ENCODE measurements at regions not wholly inside any gene's neighbourhood (a gene's known extent, or its start where the extent isn't known, plus 50 kb on each side); places are given as distances from the start of the nearest gene placed in this dataset.

DNA sequence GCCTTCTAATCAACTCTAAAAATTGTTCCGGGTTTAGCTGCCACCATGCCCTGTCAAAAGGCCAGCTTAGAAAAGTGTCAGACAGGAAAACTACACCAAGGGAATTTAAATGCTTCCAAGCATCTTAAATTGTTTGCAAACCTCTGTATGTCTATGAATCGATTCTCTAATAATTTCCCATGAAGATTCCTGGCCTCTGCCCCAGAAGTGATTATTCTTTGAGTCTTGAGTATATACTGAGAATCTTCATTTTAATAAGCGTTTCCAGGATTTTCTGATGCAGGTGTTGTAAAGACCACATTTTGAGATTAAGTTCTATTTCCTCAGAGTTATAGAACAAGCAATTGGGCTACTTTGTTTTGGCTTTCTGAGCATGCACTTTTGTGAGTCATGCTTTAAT lies 471.8 kb upstream of the JAG1 start:
- Histone ChIP-seq H3K27ac (ENCODE audit: insufficient read depth in 1 of 2, low read depth in 1 of 2, low read length in 2 of 2, poor library complexity in 1 of 2, severe bottlenecking in 2 of 2) (no peak overlapping the region), H3K9me3 (ENCODE audit: control extremely low read depth in 1 of 5, control insufficient read depth in 4 of 5, insufficient read depth in 2 of 5, low read depth in 1 of 5, low read length in 4 of 5) (no peaks in the 10 kb centered on the region), H3K4me3 (ENCODE audit: control insufficient read depth in 1 of 7, extremely low read depth in 1 of 7, insufficient read depth in 4 of 7, low read depth in 2 of 7, low read length in 6 of 7) (no peak overlapping the region), H3K27me3 (replicated peaks in 2 of 5; ENCODE audit: control insufficient read depth in 4 of 5, insufficient read depth in 5 of 5, low read length in 4 of 5) (no peaks in the 10 kb centered on the region), H3K36me3 (ENCODE audit: control insufficient read depth in 4 of 4, insufficient read depth in 4 of 4, low read length in 3 of 4) (no peaks in the 10 kb centered on the region), H3K4me1 (ENCODE audit: control extremely low read depth in 1 of 4, control insufficient read depth in 4 of 4, insufficient read depth in 4 of 4, low read length in 3 of 4) (no peaks in the 10 kb centered on the region)
- 100% methylated on average over 2 of the region's 3 CpGs for WGBS (ENCODE audit: insufficient coverage)
- ChIA-PET CTCF (no interaction called here), POLR2A (no interaction called here)
- no peak for DNase-seq

DNA sequence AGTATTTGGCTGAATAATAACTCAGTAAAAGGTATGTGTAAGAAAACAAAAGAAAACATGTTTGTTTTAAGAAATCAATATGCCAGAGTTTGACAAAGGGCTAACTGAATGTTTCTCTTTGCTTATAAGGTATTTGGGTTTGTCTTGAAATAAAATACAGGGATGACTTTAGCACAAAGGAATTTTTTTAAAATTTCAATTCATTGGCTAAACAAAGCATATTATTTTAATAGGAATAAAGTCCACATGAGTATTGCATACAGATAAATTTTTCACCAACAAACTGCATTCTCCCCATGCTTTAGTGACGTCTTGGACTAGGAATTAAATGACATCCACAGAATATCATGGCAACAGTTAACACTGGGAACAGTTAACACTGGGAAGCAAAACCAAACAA lies 480.0 kb upstream of the JAG1 start:
- Histone ChIP-seq H3K4me1 (ENCODE audit: control extremely low read depth in 1 of 4, control insufficient read depth in 4 of 4, insufficient read depth in 4 of 4, low read length in 3 of 4) (no peaks in the 10 kb centered on the region), H3K27ac (ENCODE audit: insufficient read depth in 1 of 2, low read depth in 1 of 2, low read length in 2 of 2, poor library complexity in 1 of 2, severe bottlenecking in 2 of 2) (no peak overlapping the region), H3K36me3 (ENCODE audit: control insufficient read depth in 4 of 4, insufficient read depth in 4 of 4, low read length in 3 of 4) (no peaks in the 10 kb centered on the region), H3K27me3 (replicated peaks in 2 of 5; ENCODE audit: control insufficient read depth in 4 of 5, insufficient read depth in 5 of 5, low read length in 4 of 5) (no peaks in the 10 kb centered on the region), H3K9me3 (ENCODE audit: control extremely low read depth in 1 of 5, control insufficient read depth in 4 of 5, insufficient read depth in 2 of 5, low read depth in 1 of 5, low read length in 4 of 5) (peaks cover 0 to 4% (median 0%) of the 10 kb centered on the region in 5 experiments), H3K4me3 (ENCODE audit: control insufficient read depth in 1 of 7, extremely low read depth in 1 of 7, insufficient read depth in 4 of 7, low read depth in 2 of 7, low read length in 6 of 7) (no peak overlapping the region)
- DNase-seq = no peak
- WGBS (ENCODE audit: insufficient coverage) = no CpG with 5 or more reads among the region's 1 CpG
- ChIA-PET CTCF (no interaction called here), POLR2A (no interaction called here)

DNA sequence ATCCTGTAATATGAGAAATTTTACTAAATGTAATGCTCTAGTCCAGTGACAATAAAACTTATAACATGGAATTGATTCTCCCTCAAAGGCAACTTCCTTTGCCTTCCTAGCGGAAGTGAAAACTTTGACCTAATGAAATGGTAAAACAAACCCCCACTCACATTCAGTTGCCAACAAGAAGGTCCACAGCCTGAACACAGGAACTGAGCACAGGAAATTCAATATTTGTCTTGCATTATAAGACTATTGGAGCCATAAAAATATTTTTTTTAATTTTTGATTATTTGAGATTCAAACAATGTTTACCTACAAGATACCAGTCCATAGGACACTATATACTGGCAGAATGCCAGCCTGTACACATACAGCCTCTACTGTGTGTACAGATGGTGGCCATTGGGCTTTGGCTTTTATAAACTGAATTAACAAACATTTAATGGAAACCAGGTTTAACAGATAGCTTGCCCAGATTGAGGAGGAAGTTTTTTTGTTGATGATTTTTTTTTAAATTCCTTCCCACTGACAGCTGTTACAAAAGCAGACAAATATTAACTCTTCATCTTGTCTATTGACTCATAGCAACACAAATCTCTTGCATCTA lies 481.5 kb upstream of the JAG1 start:
- Histone ChIP-seq H3K27me3 (replicated peaks in 2 of 5; ENCODE audit: control insufficient read depth in 4 of 5, insufficient read depth in 5 of 5, low read length in 4 of 5) (no peaks in the 10 kb centered on the region), H3K27ac (ENCODE audit: insufficient read depth in 1 of 2, low read depth in 1 of 2, low read length in 2 of 2, poor library complexity in 1 of 2, severe bottlenecking in 2 of 2) (no peak overlapping the region), H3K36me3 (ENCODE audit: control insufficient read depth in 4 of 4, insufficient read depth in 4 of 4, low read length in 3 of 4) (no peaks in the 10 kb centered on the region), H3K4me1 (ENCODE audit: control extremely low read depth in 1 of 4, control insufficient read depth in 4 of 4, insufficient read depth in 4 of 4, low read length in 3 of 4) (peaks cover 0 to 4% (median 2%) of the 10 kb centered on the region in 4 experiments), H3K9me3 (ENCODE audit: control extremely low read depth in 1 of 5, control insufficient read depth in 4 of 5, insufficient read depth in 2 of 5, low read depth in 1 of 5, low read length in 4 of 5) (peaks cover 0 to 4% (median 0%) of the 10 kb centered on the region in 5 experiments), H3K4me3 (ENCODE audit: control insufficient read depth in 1 of 7, extremely low read depth in 1 of 7, insufficient read depth in 4 of 7, low read depth in 2 of 7, low read length in 6 of 7) (no peak overlapping the region)
- DNase-seq = no peak
- CTCF ChIA-PET = no interaction called here
- POLR2A ChIA-PET = no interaction called here
- no CpG with 5 or more reads among the region's 1 CpG for WGBS (ENCODE audit: insufficient coverage)

DNA sequence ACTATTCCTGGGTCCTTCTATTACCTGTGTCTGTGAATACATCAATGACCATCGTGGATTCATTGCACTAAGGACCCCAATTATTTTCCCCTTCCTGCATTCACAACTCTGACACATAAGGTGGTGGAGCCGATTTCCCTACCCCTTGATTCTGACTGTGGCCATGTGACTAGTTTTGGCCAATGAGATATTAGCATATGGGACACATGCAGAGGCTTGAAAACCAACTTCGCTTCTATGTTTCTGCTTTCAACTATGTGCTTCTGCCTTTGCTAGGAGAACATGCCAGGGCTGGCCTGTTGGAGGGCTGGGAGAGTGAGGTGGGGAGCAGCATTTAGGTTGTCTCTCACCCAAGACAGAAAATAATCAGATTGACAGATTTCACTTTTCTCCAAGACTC lies 483.1 kb upstream of the JAG1 start:
- Histone ChIP-seq H3K9me3 (ENCODE audit: control extremely low read depth in 1 of 5, control insufficient read depth in 4 of 5, insufficient read depth in 2 of 5, low read depth in 1 of 5, low read length in 4 of 5) (peaks cover 0 to 4% (median 0%) of the 10 kb centered on the region in 5 experiments), H3K27ac (ENCODE audit: insufficient read depth in 1 of 2, low read depth in 1 of 2, low read length in 2 of 2, poor library complexity in 1 of 2, severe bottlenecking in 2 of 2) (no peak overlapping the region)

DNA sequence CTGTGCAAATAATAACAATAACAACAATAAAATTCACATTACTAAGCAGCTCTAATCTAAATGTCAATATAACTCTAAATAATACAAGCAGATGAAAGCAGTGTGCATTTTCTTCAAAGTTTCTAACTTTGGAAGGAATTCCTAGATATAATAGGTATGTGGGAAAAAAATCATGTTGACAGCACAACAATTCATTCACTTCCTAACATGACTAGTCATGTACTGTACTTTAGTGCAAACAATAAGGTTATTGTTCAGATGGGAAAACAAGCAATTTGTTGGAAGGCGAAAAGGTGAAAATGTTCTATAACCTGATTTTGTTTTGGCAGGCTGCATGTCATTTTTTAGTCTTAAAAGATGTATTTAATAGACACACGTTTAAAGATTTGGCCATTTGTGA lies 484.3 kb upstream of the JAG1 start:
- Histone ChIP-seq H3K4me1 (ENCODE audit: control extremely low read depth in 1 of 4, control insufficient read depth in 4 of 4, insufficient read depth in 4 of 4, low read length in 3 of 4) (peaks cover 0 to 4% (median 2%) of the 10 kb centered on the region in 4 experiments), H3K9me3 (ENCODE audit: control extremely low read depth in 1 of 5, control insufficient read depth in 4 of 5, insufficient read depth in 2 of 5, low read depth in 1 of 5, low read length in 4 of 5) (no peaks in the 10 kb centered on the region), H3K4me3 (ENCODE audit: control insufficient read depth in 1 of 7, extremely low read depth in 1 of 7, insufficient read depth in 4 of 7, low read depth in 2 of 7, low read length in 6 of 7) (no peak overlapping the region), H3K27ac (ENCODE audit: insufficient read depth in 1 of 2, low read depth in 1 of 2, low read length in 2 of 2, poor library complexity in 1 of 2, severe bottlenecking in 2 of 2) (no peak overlapping the region), H3K36me3 (ENCODE audit: control insufficient read depth in 4 of 4, insufficient read depth in 4 of 4, low read length in 3 of 4) (no peaks in the 10 kb centered on the region), H3K27me3 (replicated peaks in 2 of 5; ENCODE audit: control insufficient read depth in 4 of 5, insufficient read depth in 5 of 5, low read length in 4 of 5) (no peaks in the 10 kb centered on the region)
- CTCF ChIA-PET = no interaction called here
- 95% methylated on average over 2 of the region's 2 CpGs for WGBS (ENCODE audit: insufficient coverage)
- POLR2A ChIA-PET = no interaction called here
- no peak for DNase-seq

More for the DNA sequence above, 483.1 kb upstream of the JAG1 start:
- Histone ChIP-seq H3K36me3 (ENCODE audit: control insufficient read depth in 4 of 4, insufficient read depth in 4 of 4, low read length in 3 of 4) (no peaks in the 10 kb centered on the region), H3K4me3 (ENCODE audit: control insufficient read depth in 1 of 7, extremely low read depth in 1 of 7, insufficient read depth in 4 of 7, low read depth in 2 of 7, low read length in 6 of 7) (no peak overlapping the region), H3K4me1 (ENCODE audit: control extremely low read depth in 1 of 4, control insufficient read depth in 4 of 4, insufficient read depth in 4 of 4, low read length in 3 of 4) (peaks cover 0 to 4% (median 2%) of the 10 kb centered on the region in 4 experiments), H3K27me3 (replicated peaks in 2 of 5; ENCODE audit: control insufficient read depth in 4 of 5, insufficient read depth in 5 of 5, low read length in 4 of 5) (no peaks in the 10 kb centered on the region)
- 92% methylated on average over 2 of the region's 3 CpGs for WGBS (ENCODE audit: insufficient coverage)
- CTCF ChIA-PET = no interaction called here
- POLR2A ChIA-PET = no interaction called here
- DNase-seq = no peak

DNA sequence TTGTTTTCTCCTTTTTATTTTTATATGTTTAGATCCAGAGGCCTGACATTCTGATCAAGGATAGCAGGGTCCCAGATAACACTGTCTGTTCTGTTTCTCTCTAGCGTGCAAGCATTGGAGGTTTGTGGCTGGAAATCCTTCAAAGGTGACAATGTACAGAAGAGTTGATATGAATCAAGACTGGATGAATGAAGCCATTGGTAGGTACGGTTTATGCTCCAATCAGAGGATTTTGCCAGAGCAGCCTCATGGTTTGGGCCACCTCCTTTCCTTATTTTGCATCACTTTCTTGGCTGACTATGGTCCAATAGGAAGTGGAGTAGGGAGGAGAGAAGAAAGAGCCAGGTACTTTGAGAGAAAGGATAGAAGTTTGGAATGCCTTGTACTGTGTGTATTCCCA lies 484.8 kb upstream of the JAG1 start:
- WGBS (ENCODE audit: insufficient coverage) = 100% methylated on average over 2 of the region's 2 CpGs
- H3K4me1 ChIP-seq (ENCODE audit: control extremely low read depth in 1 of 4, control insufficient read depth in 4 of 4, insufficient read depth in 4 of 4, low read length in 3 of 4) = peaks cover 0 to 4% (median 2%) of the 10 kb centered on the region in 4 experiments
- ChIA-PET CTCF (no interaction called here), POLR2A (no interaction called here)
- H3K27ac ChIP-seq (ENCODE audit: insufficient read depth in 1 of 2, low read depth in 1 of 2, low read length in 2 of 2, poor library complexity in 1 of 2, severe bottlenecking in 2 of 2) = no peak overlapping the region
- no peak for DNase-seq
- H3K27me3 ChIP-seq (replicated peaks in 2 of 5; ENCODE audit: control insufficient read depth in 4 of 5, insufficient read depth in 5 of 5, low read length in 4 of 5) = no peaks in the 10 kb centered on the region
- H3K4me3 ChIP-seq (ENCODE audit: control insufficient read depth in 1 of 7, extremely low read depth in 1 of 7, insufficient read depth in 4 of 7, low read depth in 2 of 7, low read length in 6 of 7) = no peak overlapping the region
- H3K36me3 ChIP-seq (ENCODE audit: control insufficient read depth in 4 of 4, insufficient read depth in 4 of 4, low read length in 3 of 4) = no peaks in the 10 kb centered on the region
- H3K9me3 ChIP-seq (ENCODE audit: control extremely low read depth in 1 of 5, control insufficient read depth in 4 of 5, insufficient read depth in 2 of 5, low read depth in 1 of 5, low read length in 4 of 5) = no peaks in the 10 kb centered on the region

DNA sequence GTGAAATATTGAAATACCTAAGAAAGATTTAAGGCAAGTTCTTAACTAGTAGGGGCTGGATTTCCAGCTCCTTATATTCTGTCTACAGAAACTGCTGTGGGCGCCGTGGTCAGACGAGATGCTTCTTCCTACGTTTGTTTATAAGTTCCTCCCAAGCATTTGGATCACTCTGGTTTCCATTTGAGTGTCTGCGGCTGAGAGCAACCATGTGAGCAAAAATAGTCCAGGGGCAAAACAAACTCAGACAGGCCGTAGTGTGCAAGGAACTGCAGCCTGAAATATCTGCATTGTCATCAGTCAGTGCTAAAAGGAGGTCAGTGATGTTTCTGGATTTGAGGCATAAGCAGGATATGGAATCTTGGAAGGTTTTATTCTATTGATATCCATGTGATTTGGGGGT lies 485.9 kb upstream of the JAG1 start:
- Histone ChIP-seq H3K4me1 (ENCODE audit: control extremely low read depth in 1 of 4, control insufficient read depth in 4 of 4, insufficient read depth in 4 of 4, low read length in 3 of 4) (peaks cover 0 to 4% (median 2%) of the 10 kb centered on the region in 4 experiments), H3K4me3 (ENCODE audit: control insufficient read depth in 1 of 7, extremely low read depth in 1 of 7, insufficient read depth in 4 of 7, low read depth in 2 of 7, low read length in 6 of 7) (no peak overlapping the region), H3K9me3 (ENCODE audit: control extremely low read depth in 1 of 5, control insufficient read depth in 4 of 5, insufficient read depth in 2 of 5, low read depth in 1 of 5, low read length in 4 of 5) (no peaks in the 10 kb centered on the region), H3K27ac (ENCODE audit: insufficient read depth in 1 of 2, low read depth in 1 of 2, low read length in 2 of 2, poor library complexity in 1 of 2, severe bottlenecking in 2 of 2) (no peak overlapping the region), H3K36me3 (ENCODE audit: control insufficient read depth in 4 of 4, insufficient read depth in 4 of 4, low read length in 3 of 4) (no peaks in the 10 kb centered on the region), H3K27me3 (replicated peaks in 2 of 5; ENCODE audit: control insufficient read depth in 4 of 5, insufficient read depth in 5 of 5, low read length in 4 of 5) (no peaks in the 10 kb centered on the region)
- ChIA-PET POLR2A (no interaction called here), CTCF (no interaction called here)
- 19% methylated on average over 6 of the region's 6 CpGs for WGBS (ENCODE audit: insufficient coverage)
- peak in 2 of 3 donors; percentile 24 to 47 for DNase-seq
